Hepatocyte (in vitro differentiated cells): ENCODE measurements at regions not wholly inside any gene's neighbourhood (a gene's known extent, or its start where the extent isn't known, plus 50 kb on each side); places are given as distances from the start of the nearest gene placed in this dataset.

Experiments
- CTCF ChIP-seq: fragments of 200-600 bp; sonication (generic); IDR thresholded peaks from 2 replicates; pipeline ENCODE4 v1.5.1; 2016; ENCODE audit warnings: antibody characterized with exemption, mild to moderate bottlenecking; ENCODE audit not compliant: poor library complexity
- EZH2 ChIP-seq: fragments of 200-600 bp; sonication (generic); IDR thresholded peaks from 2 replicates; pipeline ENCODE4 v1.6.1; 2016; ENCODE audit warnings: antibody characterized with exemption, mild to moderate bottlenecking, borderline replicate concordance

GRCh38 chr6:101080597-101080996 lies 199.5 kb upstream of the ASCC3 start:
- TF ChIP-seq CTCF: no peak
- no peak for TF ChIP-seq EZH2
